Trophoblast cell (in vitro differentiated cells and primary cell): ENCODE measurements at regions not wholly inside any gene's neighbourhood (a gene's known extent, or its start where the extent isn't known, plus 50 kb on each side); places are given as distances from the start of the nearest gene placed in this dataset.

Experiments
- DNase-seq, 2 donors: peaks; one replicate each; pipeline ENCODE4 v3.0.0-alpha.2; 2016
- H2AFZ ChIP-seq: 2 replicates; pipeline ENCODE4 v1.6.1; 2013; ENCODE audit warnings: low read length, moderate library complexity, mild to moderate bottlenecking; ENCODE audit not compliant: insufficient read depth, poor library complexity
- H2AK5ac ChIP-seq: 2 replicates; pipeline ENCODE4 v1.6.1; 2013; ENCODE audit warnings: mild to moderate bottlenecking, low read length
- H2BK120ac ChIP-seq: 2 replicates; pipeline ENCODE4 v1.6.1; 2013; ENCODE audit warnings: low read length, mild to moderate bottlenecking, moderate library complexity; ENCODE audit not compliant: insufficient read depth, poor library complexity
- H2BK12ac ChIP-seq: 2 replicates; pipeline ENCODE4 v1.6.1; 2013; ENCODE audit warnings: mild to moderate bottlenecking, low read length, moderate library complexity
- H2BK5ac ChIP-seq: 2 replicates; pipeline ENCODE4 v1.6.1; 2013; ENCODE audit warnings: low read length, low read depth, moderate library complexity, mild to moderate bottlenecking; ENCODE audit not compliant: poor library complexity
- H3K14ac ChIP-seq: 2 replicates; pipeline ENCODE4 v1.6.1; 2013; ENCODE audit warnings: mild to moderate bottlenecking, low read length
- H3K18ac ChIP-seq: 2 replicates; pipeline ENCODE4 v1.6.1; 2013; ENCODE audit warnings: mild to moderate bottlenecking, low read length
- H3K23ac ChIP-seq: 2 replicates; pipeline ENCODE4 v1.6.1; 2013; ENCODE audit warnings: low read length
- H3K27ac ChIP-seq: 2 replicates; pipeline ENCODE4 v1.5.1; 2013; ENCODE audit warnings: low read depth, mild to moderate bottlenecking, inconsistent platforms, low read length, moderate library complexity
- H3K27me3 ChIP-seq: 2 replicates; pipeline ENCODE4 v1.6.1; 2013; ENCODE audit warnings: inconsistent platforms, mild to moderate bottlenecking, low read length, moderate library complexity; ENCODE audit not compliant: insufficient read depth
- H3K36me3 ChIP-seq, 2 experiments: 1 replicate in 1 of 2; 2 replicates in 1 of 2; pipeline ENCODE4 v1.6.1; 2013; ENCODE audit warnings: low read length in 2 of 2, mild to moderate bottlenecking in 2 of 2, moderate library complexity in 1 of 2; ENCODE audit not compliant: insufficient read depth in 2 of 2, control insufficient read depth in 1 of 2
- H3K4ac ChIP-seq: 2 replicates; pipeline ENCODE4 v1.6.1; 2013; ENCODE audit warnings: low read depth, mild to moderate bottlenecking, low read length, moderate library complexity
- H3K4me1 ChIP-seq, 2 experiments: 1 replicate in 1 of 2; 2 replicates in 1 of 2; pipeline ENCODE4 v1.6.1; 2013; ENCODE audit warnings: low read length in 2 of 2, mild to moderate bottlenecking in 2 of 2, moderate library complexity in 1 of 2; ENCODE audit not compliant: insufficient read depth in 2 of 2, control insufficient read depth in 1 of 2
- H3K4me2 ChIP-seq: 2 replicates; pipeline ENCODE4 v1.6.1; 2013; ENCODE audit warnings: inconsistent platforms, mild to moderate bottlenecking, low read length, moderate library complexity
- H3K4me3 ChIP-seq: 2 replicates; pipeline ENCODE4 v1.5.1; 2013; ENCODE audit warnings: mild to moderate bottlenecking, low read depth, low read length, inconsistent platforms
- H3K79me1 ChIP-seq: one replicate; pipeline ENCODE4 v1.6.1; 2013; ENCODE audit warnings: low read length
- H3K79me2 ChIP-seq: 2 replicates; pipeline ENCODE4 v1.6.1; 2013; ENCODE audit warnings: low read length, mild to moderate bottlenecking; ENCODE audit not compliant: control insufficient read depth, insufficient read depth, poor library complexity
- H3K9ac ChIP-seq: 2 replicates; pipeline ENCODE4 v1.6.1; 2013; ENCODE audit warnings: mild to moderate bottlenecking, low read length
- H3K9me3 ChIP-seq: 2 replicates; pipeline ENCODE4 v1.6.1; 2013; ENCODE audit warnings: low read depth, mild to moderate bottlenecking, control low read depth, inconsistent platforms, low read length; ENCODE audit not compliant: insufficient read depth
- H4K12ac ChIP-seq: 2 replicates; pipeline ENCODE4 v1.6.1; 2013; ENCODE audit warnings: low read depth, mild to moderate bottlenecking, low read length, moderate library complexity
- H4K8ac ChIP-seq: 2 replicates; pipeline ENCODE4 v1.6.1; 2013; ENCODE audit warnings: low read depth, mild to moderate bottlenecking, low read length, moderate library complexity
- H4K91ac ChIP-seq: one replicate; pipeline ENCODE4 v1.6.1; 2013; ENCODE audit warnings: low read depth, mild to moderate bottlenecking, low read length, moderate library complexity
- WGBS: extraction: QIAGEN DNeasy Blood & Tissue Kit; methylation state at CpG from one replicate; pipeline ENCODE4 v1.1.7; 2013; ENCODE audit warnings: missing lambda C conversion rate; ENCODE audit not compliant: insufficient read length, insufficient coverage; ENCODE audit errors: extremely low coverage; 5-methylcytosine and 5-hydroxymethylcytosine counted together

GRCh38 chr13:47628666-47629065 lies 372.4 kb downstream of the SUCLA2 start:
- H3K14ac ChIP-seq = no peak overlapping the region
- H3K79me2 ChIP-seq = no peaks in the 10 kb centered on the region
- peaks cover 7% of the 10 kb centered on the region for H3K79me1 ChIP-seq
- DNase-seq = no peak
- H3K4ac ChIP-seq = no peak overlapping the region
- H3K4me1 ChIP-seq = peaks cover 5 to 8% of the 10 kb centered on the region in 2 experiments
- H3K9ac ChIP-seq = no peak overlapping the region
- no peak overlapping the region for H2AFZ ChIP-seq
- H3K4me2 ChIP-seq = no peak overlapping the region
- no peaks in the 10 kb centered on the region for H3K27me3 ChIP-seq
- no peak overlapping the region for H3K23ac ChIP-seq
- H3K18ac ChIP-seq = no peak overlapping the region
- no peak overlapping the region for H2BK5ac ChIP-seq
- H4K91ac ChIP-seq = no peak overlapping the region
- no peak overlapping the region for H3K27ac ChIP-seq
- no peaks in the 10 kb centered on the region for H3K9me3 ChIP-seq
- no CpG with 5 or more reads among the region's 2 CpGs for WGBS
- no peak overlapping the region for H4K12ac ChIP-seq
- H3K4me3 ChIP-seq = no peak overlapping the region
- H4K8ac ChIP-seq = no peak overlapping the region
- H2AK5ac ChIP-seq = no peak overlapping the region
- H3K36me3 ChIP-seq = no peaks in the 10 kb centered on the region
- H2BK12ac ChIP-seq = no peak overlapping the region
- no peak overlapping the region for H2BK120ac ChIP-seq

- Histone ChIP-seq H3K36me3 (no peaks in the 10 kb centered on the region), H2AFZ (no peak overlapping the region), H3K27ac (no peak overlapping the region), H3K27me3 (no peaks in the 10 kb centered on the region), H3K4ac (no peak overlapping the region), H3K9ac (no peak overlapping the region), H3K4me2 (no peak overlapping the region), H4K91ac (no peak overlapping the region), H2BK120ac (no peak overlapping the region), H3K14ac (no peak overlapping the region), H2AK5ac (no peak overlapping the region), H4K8ac (no peak overlapping the region), H4K12ac (no peak overlapping the region), H3K4me1 (no peaks in the 10 kb centered on the region), H3K9me3 (no peaks in the 10 kb centered on the region), H2BK5ac (no peak overlapping the region), H3K4me3 (no peak overlapping the region), H3K79me2 (no peaks in the 10 kb centered on the region), H3K79me1 (no peaks in the 10 kb centered on the region), H3K23ac (no peak overlapping the region), H3K18ac (no peak overlapping the region), H2BK12ac (no peak overlapping the region)
- DNase-seq = no peak
- no CpG with 5 or more reads among the region's 2 CpGs for WGBS
Measured at GRCh38 chr13:47623862-47624261, 377.2 kb downstream of the SUCLA2 start.

DNA sequence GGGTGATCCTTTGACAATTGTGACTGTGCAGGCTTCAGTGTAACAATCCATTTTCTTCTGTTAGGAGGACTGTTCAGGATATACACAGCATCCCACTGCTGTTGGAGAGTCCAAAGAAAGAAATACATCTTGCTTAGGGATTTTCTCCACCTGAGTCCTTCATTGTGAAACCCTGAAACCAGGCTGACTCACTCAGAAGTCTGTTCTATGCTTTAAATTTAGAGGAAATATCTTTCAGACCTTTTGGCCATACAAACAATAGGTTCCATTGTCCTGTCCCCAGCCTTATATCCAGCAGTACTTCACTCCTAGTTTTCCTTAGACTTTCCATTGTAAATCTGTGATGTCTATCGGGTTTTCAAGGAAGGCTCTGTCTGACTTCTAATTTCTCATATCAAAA lies 379.1 kb downstream of the SUCLA2 start:
- H3K9me3 ChIP-seq = peaks cover 5% of the 10 kb centered on the region
- H2AK5ac ChIP-seq = no peak overlapping the region
- no peak overlapping the region for H3K23ac ChIP-seq
- H2AFZ ChIP-seq = no peak overlapping the region
- H2BK12ac ChIP-seq = no peak overlapping the region
- H3K27me3 ChIP-seq = no peaks in the 10 kb centered on the region
- H3K9ac ChIP-seq = no peak overlapping the region
- H2BK120ac ChIP-seq = no peak overlapping the region
- H3K79me1 ChIP-seq = no peaks in the 10 kb centered on the region
- no peak for DNase-seq
- no peak overlapping the region for H4K12ac ChIP-seq
- no peak overlapping the region for H3K4me3 ChIP-seq
- no peak overlapping the region for H4K8ac ChIP-seq
- no peak overlapping the region for H2BK5ac ChIP-seq
- no peaks in the 10 kb centered on the region for H3K36me3 ChIP-seq
- no peak overlapping the region for H3K4me2 ChIP-seq
- H3K27ac ChIP-seq = no peak overlapping the region
- no CpG with 5 or more reads among the region's 1 CpG for WGBS
- H3K18ac ChIP-seq = no peak overlapping the region
- no peak overlapping the region for H4K91ac ChIP-seq
- no peak overlapping the region for H3K14ac ChIP-seq
- H3K4me1 ChIP-seq = no peaks in the 10 kb centered on the region
- H3K4ac ChIP-seq = no peak overlapping the region
- no peaks in the 10 kb centered on the region for H3K79me2 ChIP-seq

GRCh38 chr13:47611664-47612288 lies 389.3 kb downstream of the SUCLA2 start:
- Histone ChIP-seq H3K4me3 (no peak overlapping the region), H3K18ac (no peak overlapping the region), H3K23ac (no peak overlapping the region), H3K4me1 (no peaks in the 10 kb centered on the region), H3K36me3 (no peaks in the 10 kb centered on the region), H2AK5ac (no peak overlapping the region), H2BK120ac (no peak overlapping the region), H3K9me3 (no peaks in the 10 kb centered on the region), H2BK5ac (no peak overlapping the region), H2AFZ (no peak overlapping the region), H3K79me2 (no peaks in the 10 kb centered on the region), H3K4me2 (no peak overlapping the region), H3K14ac (no peak overlapping the region), H3K4ac (no peak overlapping the region), H3K9ac (no peak overlapping the region), H4K91ac (no peak overlapping the region), H4K12ac (no peak overlapping the region), H4K8ac (no peak overlapping the region), H3K27me3 (no peaks in the 10 kb centered on the region), H3K27ac (no peak overlapping the region), H3K79me1 (no peaks in the 10 kb centered on the region), H2BK12ac (no peak overlapping the region)
- no peak for DNase-seq
- WGBS = no CpG with 5 or more reads among the region's 1 CpG
